ENCODE measurements at regions not wholly inside any gene's neighbourhood (a gene's known extent, or its start where the extent isn't known, plus 50 kb on each side); places are given as distances from the start of the nearest gene placed in this dataset.

DNA sequence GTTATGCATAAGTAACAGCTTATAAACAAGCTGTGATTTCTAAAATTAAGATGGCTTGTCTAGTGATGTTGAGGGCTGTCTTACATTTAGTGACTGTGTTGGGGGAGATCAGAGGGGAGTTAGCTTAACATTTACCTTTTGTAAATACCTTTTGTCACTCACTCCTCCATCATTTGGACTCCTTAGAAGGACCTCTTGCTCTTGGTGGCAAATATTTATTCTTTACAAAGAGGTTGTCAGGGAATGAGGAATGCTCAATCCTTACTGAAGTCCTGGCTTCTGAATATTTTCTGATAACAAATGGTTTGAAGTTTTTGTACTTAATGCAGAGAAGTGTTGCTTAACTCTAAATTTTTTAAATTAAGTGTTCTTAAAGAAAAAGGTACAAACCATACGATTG lies 438.8 kb upstream of the FAM98A start:
- POLR2A ChIA-PET = no interaction called here
- no peak overlapping the region for H3K4me3 ChIP-seq (ENCODE audit: low read depth, low read length)
- no peak for DNase-seq (ENCODE audit: low read depth, low spot score)
- TF ChIP-seq, protein P1, sequence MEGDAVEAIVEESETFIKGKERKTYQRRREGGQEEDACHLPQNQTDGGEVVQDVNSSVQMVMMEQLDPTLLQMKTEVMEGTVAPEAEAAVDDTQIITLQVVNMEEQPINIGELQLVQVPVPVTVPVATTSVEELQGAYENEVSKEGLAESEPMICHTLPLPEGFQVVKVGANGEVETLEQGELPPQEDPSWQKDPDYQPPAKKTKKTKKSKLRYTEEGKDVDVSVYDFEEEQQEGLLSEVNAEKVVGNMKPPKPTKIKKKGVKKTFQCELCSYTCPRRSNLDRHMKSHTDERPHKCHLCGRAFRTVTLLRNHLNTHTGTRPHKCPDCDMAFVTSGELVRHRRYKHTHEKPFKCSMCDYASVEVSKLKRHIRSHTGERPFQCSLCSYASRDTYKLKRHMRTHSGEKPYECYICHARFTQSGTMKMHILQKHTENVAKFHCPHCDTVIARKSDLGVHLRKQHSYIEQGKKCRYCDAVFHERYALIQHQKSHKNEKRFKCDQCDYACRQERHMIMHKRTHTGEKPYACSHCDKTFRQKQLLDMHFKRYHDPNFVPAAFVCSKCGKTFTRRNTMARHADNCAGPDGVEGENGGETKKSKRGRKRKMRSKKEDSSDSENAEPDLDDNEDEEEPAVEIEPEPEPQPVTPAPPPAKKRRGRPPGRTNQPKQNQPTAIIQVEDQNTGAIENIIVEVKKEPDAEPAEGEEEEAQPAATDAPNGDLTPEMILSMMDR (IDR thresholded peaks at IDR 0.05; ENCODE audit: insufficient read depth, low read length, missing control alignments) = no peak
- CTCF ChIA-PET = no interaction called here

DNA sequence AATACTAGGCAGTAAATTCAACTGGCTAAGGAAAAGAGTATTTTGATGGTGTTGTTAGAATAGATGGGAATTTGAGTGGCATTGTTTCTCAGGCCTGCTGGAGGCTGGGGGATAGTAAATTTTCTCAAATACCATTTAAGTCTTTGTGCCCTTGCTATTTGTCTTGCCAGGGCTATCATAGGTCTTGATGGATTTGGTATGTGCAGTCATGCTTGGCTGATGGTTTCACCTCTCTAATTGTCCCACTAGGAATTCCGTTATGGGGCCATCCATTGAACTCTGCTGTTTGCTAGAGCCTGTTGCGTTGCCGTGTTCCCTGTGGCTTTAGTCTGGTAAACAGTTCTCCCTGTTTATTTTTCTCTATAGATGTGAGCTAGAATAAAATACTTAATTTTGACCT lies 438.1 kb upstream of the FAM98A start:
- ChIA-PET POLR2A (no interaction called here), CTCF (no interaction called here)

DNA sequence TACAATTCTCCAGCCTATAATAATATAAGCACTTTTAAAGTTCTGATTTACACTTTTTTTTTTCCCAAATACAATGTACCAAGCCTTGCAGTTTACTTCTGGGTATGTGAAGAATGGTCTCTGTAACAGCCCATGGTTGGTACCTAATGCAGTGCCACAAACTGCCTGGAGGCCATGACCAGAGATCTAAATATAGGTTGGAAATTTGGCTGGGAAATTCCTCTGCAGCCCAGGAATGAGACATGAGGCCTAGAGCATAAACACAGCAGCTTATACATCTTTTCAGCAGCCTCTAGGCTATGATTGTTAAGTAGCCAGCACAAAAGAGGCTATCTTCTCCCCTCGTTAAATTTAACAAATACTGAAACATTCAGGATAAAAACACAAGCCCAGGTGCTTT lies 432.0 kb upstream of the FAM98A start:
- no peak for DNase-seq (ENCODE audit: low read depth, low spot score)
- no peak overlapping the region for H3K4me3 ChIP-seq (ENCODE audit: low read depth, low read length)
- ChIA-PET CTCF (no interaction called here), POLR2A (no interaction called here)
- TF ChIP-seq, protein P1 (IDR thresholded peaks at IDR 0.05; ENCODE audit: insufficient read depth, low read length, missing control alignments) = no peak

More for the DNA sequence above, 438.1 kb upstream of the FAM98A start:
- DNase-seq (ENCODE audit: low read depth, low spot score) = no peak
- H3K4me3 ChIP-seq (ENCODE audit: low read depth, low read length) = no peak overlapping the region
- TF ChIP-seq, protein P1 (IDR thresholded peaks at IDR 0.05; ENCODE audit: insufficient read depth, low read length, missing control alignments) = no peak

DNA sequence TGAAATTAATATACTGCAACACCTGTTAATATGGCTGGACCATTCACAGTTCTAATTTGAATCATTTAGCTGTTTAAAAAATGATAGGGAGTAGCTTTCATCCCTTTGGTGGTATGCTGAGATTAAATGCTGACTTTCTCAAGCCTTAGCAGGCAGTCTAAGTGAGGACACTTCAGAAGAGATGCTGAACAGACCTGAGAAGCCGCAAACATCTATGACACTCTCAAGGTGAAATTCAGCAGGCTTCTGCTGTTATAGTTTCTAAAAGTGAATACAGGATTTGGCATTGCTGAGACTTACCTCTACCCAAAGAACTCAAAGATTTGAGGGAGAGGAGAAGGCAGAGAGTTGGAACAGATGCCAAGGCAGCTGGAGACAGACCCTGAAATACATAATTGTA lies 431.2 kb upstream of the FAM98A start:
- no peak for DNase-seq (ENCODE audit: low read depth, low spot score)
- CTCF ChIA-PET = no interaction called here
- POLR2A ChIA-PET = no interaction called here
- TF ChIP-seq, protein P1 (IDR thresholded peaks at IDR 0.05; ENCODE audit: insufficient read depth, low read length, missing control alignments) = no peak
- no peak overlapping the region for H3K4me3 ChIP-seq (ENCODE audit: low read depth, low read length)

DNA sequence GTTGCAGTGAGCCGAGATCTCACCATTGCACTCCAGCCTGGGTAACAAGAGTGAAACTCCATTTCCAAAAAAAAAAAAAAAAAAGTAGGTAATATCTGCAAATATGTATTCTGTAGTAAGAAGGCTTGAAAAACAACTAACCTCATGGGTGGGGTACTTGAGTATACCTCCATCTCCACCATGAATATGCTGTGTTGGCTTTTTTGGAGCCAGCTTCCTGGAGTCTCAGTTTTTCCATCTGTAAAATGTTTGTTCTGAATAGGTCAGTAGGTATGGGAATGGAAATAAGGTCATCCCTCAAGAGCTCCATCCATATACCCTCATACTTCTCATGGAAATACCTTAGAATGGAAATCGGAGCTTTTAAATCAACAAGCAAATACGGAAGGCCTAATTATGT lies 430.0 kb upstream of the FAM98A start:
- ChIA-PET CTCF (no interaction called here), POLR2A (no interaction called here)
- no peak overlapping the region for H3K4me3 ChIP-seq (ENCODE audit: low read depth, low read length)

DNA sequence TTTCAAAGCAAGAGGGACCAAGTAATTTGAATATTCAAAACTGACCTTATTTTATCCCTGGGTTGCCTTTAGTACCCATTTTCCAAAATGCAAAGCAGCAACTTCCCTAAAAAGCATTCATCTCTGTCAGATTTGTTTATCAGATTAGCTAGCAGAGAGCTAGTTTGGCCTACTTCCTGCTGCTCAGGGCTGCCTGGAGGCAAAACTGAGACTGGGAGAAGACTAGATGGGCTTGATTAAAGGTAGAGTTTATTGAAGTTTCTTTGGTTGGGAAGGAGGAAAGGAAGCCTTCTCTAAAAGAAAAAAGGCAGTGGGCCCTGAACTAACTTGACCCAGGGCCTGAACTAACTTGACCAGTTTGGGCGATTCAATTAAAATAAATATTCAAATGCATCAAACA lies 426.1 kb upstream of the FAM98A start:
- H3K4me3 ChIP-seq (ENCODE audit: low read depth, low read length) = no peak overlapping the region
- POLR2A ChIA-PET = no interaction called here
- CTCF ChIA-PET = no interaction called here
- DNase-seq (ENCODE audit: low read depth, low spot score) = no peak
- TF ChIP-seq, protein P1 (IDR thresholded peaks at IDR 0.05; ENCODE audit: insufficient read depth, low read length, missing control alignments) = no peak

More for the DNA sequence above, 430.0 kb upstream of the FAM98A start:
- TF ChIP-seq, protein P1 (IDR thresholded peaks at IDR 0.05; ENCODE audit: insufficient read depth, low read length, missing control alignments) = no peak
- DNase-seq (ENCODE audit: low read depth, low spot score) = no peak

Measured in AG04449 (cell line).